Suprapubic skin (tissue), 4 donors: ENCODE measurements at regions not wholly inside any gene's neighbourhood (a gene's known extent, or its start where the extent isn't known, plus 50 kb on each side); places are given as distances from the start of the nearest gene placed in this dataset.
"Not testable (repeated sequence)": the region's sequence is repeated elsewhere in the genome, so short reads cannot be mapped to it uniquely, and the experiment has no call there.

Source experiments
- CTCF ChIP-seq, 2 donors: fragments of 200-600 bp in 1 of 2; fragments of 450-650 bp in 1 of 2; sonication (generic) in 1 of 2; IDR thresholded peaks; one replicate each; pipeline ENCODE4 v1.5.1; 2016 to 2019; ENCODE audit warnings: antibody characterized with exemption in 2 of 2, mild to moderate bottlenecking in 1 of 2, moderate library complexity in 1 of 2
- EP300 ChIP-seq: sonication (generic); formaldehyde crosslinking; IDR thresholded peaks from one replicate; pipeline ENCODE4 v1.6.1; 2017; ENCODE audit warnings: antibody characterized with exemption
- POLR2AphosphoS5 ChIP-seq, 3 donors: sonication (generic); formaldehyde crosslinking; IDR thresholded peaks; one replicate each; pipeline ENCODE4 v1.6.1; 2017; ENCODE audit warnings: antibody characterized with exemption in 3 of 3

- not testable (repeated sequence) for TF ChIP-seq CTCF (IDR thresholded peaks at IDR 0.05); POLR2AphosphoS5 (IDR thresholded peaks at IDR 0.05); EP300
Observed at GRCh38 chr16:16624367-16624766, 245.4 kb downstream of the NPIPA7 start.
